DOHH2 (cell line): ENCODE measurements at regions not wholly inside any gene's neighbourhood (a gene's known extent, or its start where the extent isn't known, plus 50 kb on each side); places are given as distances from the start of the nearest gene placed in this dataset.

ENCODE experiments used
- EZH2phosphoT487 ChIP-seq: fragments of 200-600 bp; sonication (generic); IDR thresholded peaks from 2 replicates; pipeline ENCODE4 v1.6.1; 2017; ENCODE audit warnings: borderline replicate concordance, mild to moderate bottlenecking, antibody characterized with exemption, low read length, moderate library complexity, mixed read lengths
- TF ChIP-seq, protein P1 (sequence below): fragments of 200-600 bp; sonication (generic); IDR thresholded peaks from one replicate; pipeline ENCODE4 v1.5.1; 2014; ENCODE audit warnings: antibody characterized with exemption, mild to moderate bottlenecking, low read depth, low read length; ENCODE audit not compliant: poor library complexity, severe bottlenecking

DNA sequence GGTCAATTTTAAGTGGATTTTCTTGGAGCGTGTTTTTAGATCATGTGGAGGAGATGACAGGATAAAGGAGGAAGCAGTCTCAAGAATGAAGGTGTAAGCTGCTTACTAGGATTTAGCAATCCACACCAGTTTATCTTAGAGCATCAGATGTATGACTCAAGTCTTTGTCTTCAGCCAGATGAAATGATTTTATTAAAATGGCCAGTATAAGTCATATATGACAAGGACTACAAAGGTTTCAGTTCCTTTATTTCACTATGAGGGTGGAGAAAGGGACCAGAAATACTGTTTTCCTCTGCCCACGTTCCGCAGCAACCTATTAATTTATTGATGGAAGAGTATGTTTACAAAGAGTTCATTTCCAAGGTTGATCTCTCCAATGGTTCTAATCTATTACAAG is 970.5 kb upstream of the SLC39A10 start:
- TF ChIP-seq, protein P1, sequence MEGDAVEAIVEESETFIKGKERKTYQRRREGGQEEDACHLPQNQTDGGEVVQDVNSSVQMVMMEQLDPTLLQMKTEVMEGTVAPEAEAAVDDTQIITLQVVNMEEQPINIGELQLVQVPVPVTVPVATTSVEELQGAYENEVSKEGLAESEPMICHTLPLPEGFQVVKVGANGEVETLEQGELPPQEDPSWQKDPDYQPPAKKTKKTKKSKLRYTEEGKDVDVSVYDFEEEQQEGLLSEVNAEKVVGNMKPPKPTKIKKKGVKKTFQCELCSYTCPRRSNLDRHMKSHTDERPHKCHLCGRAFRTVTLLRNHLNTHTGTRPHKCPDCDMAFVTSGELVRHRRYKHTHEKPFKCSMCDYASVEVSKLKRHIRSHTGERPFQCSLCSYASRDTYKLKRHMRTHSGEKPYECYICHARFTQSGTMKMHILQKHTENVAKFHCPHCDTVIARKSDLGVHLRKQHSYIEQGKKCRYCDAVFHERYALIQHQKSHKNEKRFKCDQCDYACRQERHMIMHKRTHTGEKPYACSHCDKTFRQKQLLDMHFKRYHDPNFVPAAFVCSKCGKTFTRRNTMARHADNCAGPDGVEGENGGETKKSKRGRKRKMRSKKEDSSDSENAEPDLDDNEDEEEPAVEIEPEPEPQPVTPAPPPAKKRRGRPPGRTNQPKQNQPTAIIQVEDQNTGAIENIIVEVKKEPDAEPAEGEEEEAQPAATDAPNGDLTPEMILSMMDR = no peak
- TF ChIP-seq EZH2phosphoT487 = no peak
